GM20431 (cell line): ENCODE measurements at regions not wholly inside any gene's neighbourhood (a gene's known extent, or its start where the extent isn't known, plus 50 kb on each side); places are given as distances from the start of the nearest gene placed in this dataset.

Experiments
- in situ Hi-C: fragments of 300-500 bp; cut with MseI, MboI; formaldehyde crosslinking; loops from one replicate; pipeline ENCODE4 v1.15.0; 2020; ENCODE audit warnings: low sequenced_read_pairs; ENCODE audit not compliant: unreplicated experiment

DNA sequence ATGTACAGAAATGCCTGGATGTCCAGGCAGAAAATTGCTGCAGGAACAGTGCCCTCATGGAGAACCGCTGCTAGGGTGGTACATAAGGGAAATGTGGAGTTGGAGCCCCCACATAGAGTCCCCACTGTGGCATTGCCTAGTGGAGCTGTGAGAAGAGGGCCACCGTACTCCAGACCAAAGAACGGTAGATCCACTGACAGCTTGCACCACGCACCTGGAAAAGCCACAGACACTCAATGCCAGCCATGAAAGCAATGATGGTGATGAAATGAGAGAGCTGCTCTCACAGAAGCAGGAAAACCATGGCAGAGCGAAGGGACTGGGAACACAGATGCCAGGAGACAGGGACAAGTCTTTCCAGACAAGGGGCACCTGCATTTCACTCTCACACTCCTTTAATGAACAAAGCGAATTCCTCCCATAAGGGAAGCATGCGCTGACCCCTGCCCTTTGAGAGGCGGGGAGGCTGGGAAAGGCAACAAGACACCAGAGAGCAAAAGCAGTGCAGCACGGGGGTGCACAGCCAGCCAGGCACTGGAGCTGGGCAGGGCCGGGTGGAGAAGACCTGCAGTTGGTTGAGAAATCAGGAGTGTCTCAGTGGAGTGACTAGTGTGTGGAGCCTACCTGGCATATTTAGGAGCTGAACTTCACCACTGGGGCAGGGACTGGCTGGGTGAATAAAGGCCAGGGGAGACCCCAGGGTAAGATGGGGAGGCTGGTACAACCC lies 1025.2 kb downstream of the TBC1D22A start:
- in situ Hi-C loops = no loop called here

DNA sequence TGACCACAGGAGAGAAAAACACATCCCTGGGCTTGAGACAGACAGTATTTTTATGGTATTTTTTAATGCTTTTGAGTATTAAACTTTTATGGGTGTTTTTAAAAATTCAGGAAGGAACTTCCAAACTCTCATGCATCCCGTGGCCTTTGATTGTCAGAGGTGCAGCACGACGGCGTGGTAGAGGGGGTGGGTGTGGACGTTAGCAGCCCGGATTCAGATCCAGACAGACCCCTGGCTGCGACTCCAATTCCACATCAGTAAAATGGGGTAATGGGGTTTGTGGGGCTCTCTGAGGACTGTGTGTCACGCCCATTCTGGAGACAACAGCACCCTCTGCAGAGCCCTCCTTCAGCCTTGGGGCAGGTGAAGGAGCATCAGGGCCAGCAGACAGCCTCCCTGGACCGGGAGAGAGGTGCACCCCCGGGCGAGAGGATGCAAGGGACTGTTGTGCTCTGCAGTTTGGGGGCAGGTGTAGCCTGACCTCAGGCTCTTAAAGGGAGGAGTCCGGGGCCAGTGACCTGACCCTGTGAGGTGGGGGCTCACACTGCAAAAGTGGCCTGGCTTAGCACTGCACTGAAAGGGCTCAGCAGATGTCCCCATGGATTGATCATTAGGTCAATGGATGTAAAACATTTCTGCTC lies 1024.3 kb downstream of the TBC1D22A start:
- in situ Hi-C loops = no loop called here

DNA sequence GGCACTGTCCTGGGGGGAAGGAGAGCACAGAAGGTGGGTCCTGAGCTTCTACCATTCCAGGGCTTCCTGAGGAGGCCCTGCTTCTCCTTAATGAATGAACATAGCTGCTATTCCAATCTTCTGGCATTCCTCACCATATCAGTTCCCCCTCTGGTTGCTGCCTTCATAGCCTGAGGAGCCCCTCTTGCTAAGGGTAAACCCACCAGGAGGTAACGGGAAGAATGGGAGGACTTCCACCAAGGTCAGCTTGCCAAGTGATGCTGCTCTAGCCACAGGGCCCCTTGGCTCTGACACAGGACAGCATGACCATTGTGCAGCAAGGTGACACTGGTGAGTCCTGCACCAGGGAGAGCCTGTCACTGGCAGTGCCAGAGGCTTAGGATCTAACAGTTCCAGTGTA lies 1022.5 kb downstream of the TBC1D22A start:
- in situ Hi-C loops = no loop called here

DNA sequence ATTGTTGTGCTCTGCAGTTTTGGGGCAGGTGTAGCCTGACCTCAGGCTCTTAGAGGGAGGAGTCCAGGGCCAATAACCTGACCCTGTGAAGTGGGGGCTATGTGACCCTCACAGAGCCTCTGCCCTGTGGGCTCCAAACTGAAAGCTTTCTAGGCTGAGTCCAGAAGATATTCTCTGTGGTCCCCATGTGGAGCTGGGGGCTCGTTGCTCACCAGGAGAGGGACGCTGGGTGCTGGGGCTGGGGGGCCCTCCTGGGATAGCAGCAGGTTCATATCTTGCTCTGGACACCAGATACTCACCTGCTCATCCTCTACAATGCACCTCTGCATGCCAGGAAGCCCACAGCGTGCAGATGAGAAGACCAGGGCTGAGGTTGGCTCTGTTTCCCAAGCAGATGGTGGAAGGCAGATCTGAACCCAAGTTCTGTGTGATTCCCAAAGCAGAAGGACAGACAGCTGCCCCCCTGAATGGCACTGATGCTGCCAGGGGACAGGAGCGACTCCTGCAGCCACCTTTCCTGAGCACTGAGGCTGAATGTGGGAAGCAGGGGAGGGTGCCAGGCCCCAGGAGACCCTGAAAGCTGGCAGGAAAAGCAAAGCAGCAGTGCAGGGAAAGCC lies 1022.0 kb downstream of the TBC1D22A start:
- in situ Hi-C loops = no loop called here

DNA sequence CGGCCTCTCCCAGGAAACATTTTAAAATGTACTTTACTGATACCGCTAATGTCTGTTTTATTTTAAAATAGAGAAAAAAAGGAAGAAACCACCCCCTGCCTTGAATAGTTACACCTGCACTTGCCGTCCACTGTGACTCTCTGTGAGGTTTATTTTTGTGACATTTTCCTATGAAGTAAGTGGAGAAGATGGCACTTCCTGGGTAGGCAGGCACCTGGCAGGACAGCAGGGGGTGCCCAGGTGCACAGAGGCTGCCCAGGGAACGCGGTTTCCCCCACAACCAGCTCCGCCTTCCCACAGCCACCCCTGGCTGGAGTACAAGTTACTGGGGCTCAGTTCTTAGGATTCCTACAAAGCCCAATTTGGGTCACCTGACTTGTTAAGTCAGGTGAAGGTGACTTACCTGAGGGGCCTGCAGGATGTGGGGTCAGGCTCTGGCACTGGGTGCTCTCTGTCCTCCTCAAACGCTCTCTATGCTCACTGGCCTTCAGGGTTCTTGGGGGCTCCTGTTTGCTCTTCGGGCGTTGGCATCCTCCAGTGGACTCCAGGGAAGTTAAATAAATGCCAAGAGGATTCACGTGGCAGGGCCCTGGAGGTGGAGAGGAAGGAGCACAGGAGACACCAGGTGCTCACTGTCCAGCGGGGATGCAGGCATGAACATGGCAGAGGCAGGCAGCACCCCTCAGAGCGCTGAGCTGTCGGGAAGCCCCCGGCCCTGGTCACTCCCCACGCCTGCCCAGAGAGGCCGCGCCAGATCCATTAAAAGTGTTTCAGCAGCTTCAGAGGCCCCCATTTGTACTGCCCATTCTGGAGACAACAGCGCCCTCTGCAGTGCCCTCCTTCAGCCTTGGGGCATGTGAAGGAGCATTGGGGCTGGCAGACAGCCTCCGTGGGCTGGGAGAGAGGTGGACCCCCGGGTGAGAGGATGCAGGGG lies 1021.2 kb downstream of the TBC1D22A start:
- in situ Hi-C loops = no loop called here

DNA sequence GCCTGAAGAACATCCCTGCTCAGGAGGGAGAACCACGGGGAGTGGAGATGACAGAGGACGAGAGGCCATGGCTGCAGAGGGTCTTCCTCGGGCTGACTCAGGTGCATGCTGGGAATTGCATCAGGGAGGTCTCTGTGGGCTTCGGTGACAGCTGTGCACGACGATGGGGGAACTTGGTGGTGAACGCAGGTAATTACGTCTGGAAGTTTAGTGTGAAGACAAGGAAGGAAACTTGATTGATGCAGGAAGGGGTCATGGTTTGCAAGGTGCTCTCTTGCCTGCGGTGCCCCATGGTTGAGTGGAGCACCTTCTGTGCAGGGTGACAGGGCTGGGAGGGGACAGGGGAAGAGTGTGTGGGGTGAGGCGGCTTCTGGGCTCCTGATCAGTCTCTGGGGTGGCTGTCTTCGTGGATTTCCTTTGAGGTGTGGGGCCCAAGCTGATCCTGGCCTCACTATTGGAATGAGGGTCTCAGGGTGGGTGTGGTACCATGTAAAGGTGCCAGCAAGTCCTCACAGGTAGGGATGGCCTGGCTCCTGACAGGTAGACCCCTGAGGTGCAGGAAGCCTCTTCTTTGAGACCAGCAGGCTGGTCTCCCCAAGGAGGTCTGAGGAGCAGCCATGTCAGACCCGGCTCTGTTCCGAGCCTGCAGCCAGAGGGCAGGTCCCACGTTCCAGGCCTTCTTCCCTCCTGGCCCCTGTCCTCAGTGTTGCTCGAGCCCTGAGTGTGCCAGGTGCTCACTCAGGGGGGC lies 1020.1 kb downstream of the TBC1D22A start:
- in situ Hi-C loops = no loop called here

DNA sequence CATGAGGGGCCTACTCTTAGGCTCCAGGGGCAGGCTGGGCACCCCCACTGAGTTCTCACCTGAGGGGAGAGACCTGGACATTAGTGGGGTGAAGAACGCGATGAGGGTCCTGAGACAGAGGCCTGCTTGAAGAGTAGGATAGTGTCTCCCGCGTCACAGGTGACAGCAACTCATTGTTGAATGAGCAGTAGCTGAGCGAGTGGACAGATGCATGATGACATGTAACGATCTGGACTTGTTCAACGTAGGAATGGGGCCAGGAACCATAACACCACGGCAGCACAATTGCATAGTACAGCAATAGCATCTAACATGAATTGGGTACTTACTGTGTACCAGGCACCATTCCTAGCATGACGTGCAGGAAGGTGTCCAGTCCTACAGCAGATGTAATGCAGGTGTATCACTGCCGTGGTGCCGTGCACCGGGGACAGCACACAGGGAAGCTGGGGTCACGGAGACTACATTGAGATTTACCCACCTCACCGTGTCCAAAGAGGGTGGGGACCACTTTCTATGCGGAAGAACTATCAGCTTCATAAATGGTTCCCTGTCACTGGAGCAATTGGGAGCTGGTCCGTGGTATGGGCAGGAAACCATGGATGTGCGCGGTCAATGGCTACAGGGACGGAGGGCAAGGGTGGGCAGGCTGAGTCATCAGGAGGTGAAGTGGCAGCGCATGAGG lies 1019.1 kb downstream of the TBC1D22A start:
- in situ Hi-C loops = no loop called here

DNA sequence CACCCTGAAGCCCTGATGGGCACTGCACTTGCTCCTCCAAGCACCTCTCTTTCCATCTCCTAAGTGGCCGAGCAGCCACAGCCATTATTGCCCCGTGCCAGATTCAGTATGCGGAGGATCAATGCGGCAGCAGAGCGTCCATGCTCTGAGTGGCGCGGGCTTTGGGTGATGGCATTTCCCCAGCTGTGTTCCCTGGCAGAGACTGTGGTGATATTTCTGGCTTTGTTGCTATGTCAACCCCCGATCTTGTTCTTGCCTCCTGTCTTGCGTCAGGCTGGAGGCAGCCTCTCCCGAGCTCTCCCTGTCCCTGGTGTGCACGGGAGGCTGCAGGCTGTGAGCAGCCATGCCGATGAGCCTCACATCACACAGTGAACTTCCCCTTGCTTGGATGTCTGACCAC lies 1018.6 kb downstream of the TBC1D22A start:
- in situ Hi-C loops = no loop called here

GRCh38 chr22:47780281-47780875 lies 1017.9 kb downstream of the TBC1D22A start:
- in situ Hi-C loops = no loop called here

DNA sequence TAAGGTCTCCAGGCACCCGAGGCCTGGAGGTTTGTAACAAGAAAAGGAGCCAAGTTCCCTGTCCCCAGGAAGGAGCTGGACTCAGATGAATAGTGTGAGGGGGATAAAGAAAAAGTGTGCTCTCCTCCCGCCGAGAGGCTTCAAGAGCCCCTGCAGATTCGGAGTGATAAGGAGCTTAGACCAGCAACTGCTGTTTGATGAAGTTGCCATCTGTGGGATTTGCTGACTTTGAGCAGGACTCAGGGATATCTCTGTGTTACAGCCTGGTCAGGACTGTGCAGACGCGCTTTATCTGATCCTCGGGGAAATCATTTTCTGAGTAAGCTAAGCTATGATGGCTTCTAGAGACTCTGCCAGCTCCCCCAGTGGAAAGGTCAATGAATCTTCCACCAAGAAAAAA lies 1017.0 kb downstream of the TBC1D22A start:
- in situ Hi-C loops = no loop called here

DNA sequence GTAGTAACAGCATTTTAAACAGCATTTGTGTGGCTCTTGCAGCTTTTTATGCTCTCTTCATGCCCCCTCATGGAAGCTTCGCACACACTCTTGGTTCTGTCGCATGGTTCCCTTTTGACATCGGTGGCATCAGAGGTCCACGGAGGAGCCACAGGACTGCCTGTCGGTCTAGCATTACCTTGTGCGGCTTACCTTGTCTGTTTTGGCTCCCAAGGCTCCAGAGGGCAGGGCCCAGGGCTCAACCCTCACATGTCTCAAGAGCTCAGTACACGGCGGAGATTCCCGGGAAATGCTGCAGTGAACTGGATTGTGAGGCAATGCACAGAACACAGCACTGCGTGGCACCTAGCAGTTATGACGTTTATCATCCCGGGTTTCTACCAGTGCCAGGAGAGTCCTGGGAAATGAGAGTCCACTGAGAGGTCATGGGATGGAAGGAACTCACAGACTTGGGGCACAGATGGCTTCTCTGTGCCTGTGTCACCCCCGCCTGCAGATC lies 1015.8 kb downstream of the TBC1D22A start:
- in situ Hi-C loops = no loop called here

DNA sequence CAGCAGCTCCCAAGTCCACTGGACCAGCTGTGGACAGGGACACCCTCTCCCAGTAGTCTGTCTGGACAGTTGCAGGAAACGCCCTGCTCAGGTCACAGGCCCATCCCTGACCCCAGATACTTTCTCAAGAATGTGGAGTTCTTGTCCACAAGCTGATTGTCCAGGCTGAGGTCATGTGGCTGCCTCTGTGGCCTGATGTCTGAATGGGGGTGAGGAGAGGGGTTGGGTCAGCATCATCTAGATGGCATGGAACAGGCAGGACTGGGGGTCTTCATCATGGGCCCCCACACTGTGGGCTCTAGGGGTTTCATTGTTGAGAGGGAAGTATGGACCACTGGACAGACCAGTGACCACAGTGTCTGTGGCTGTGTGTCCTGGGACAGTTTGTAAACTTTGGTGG lies 1015.0 kb downstream of the TBC1D22A start:
- in situ Hi-C loops = no loop called here

GRCh38 chr22:47776329-47776728 lies 1013.9 kb downstream of the TBC1D22A start:
- in situ Hi-C loops = no loop called here

GRCh38 chr22:47775686-47776085 lies 1013.2 kb downstream of the TBC1D22A start:
- in situ Hi-C loops = no loop called here

- in situ Hi-C loops = no loop called here
Measured at GRCh38 chr22:47775191-47775590, 1012.7 kb downstream of the TBC1D22A start.

- in situ Hi-C loops = no loop called here
Measured at GRCh38 chr22:47773635-47774034, 1011.2 kb downstream of the TBC1D22A start.

GRCh38 chr22:47772864-47773263 lies 1010.4 kb downstream of the TBC1D22A start:
- in situ Hi-C loops = no loop called here

DNA sequence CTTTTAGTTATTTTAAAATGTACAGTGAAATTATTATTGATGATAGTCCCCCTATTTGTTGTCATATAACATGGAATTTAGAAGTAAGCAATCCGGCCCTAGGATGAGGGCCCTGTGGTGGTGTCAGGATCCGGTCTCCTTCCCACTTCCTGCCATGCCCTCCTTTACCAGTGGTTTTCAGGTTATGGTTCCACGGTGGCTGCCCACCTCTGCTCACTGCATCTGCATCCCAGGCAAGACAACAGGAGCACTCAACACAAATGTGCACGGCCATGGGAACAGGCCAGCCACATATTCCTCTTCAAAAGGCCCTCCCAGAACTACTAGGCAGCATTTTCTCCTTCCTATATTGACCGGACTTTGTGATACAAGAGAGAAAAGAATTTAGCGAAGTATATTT lies 1007.2 kb downstream of the TBC1D22A start:
- in situ Hi-C loops = no loop called here

GRCh38 chr22:47768027-47768426 lies 1005.6 kb downstream of the TBC1D22A start:
- in situ Hi-C loops = no loop called here
